MCF 10A (cell line): ENCODE measurements at regions not wholly inside any gene's neighbourhood (a gene's known extent, or its start where the extent isn't known, plus 50 kb on each side); places are given as distances from the start of the nearest gene placed in this dataset.

ENCODE experiments used
- BruUV-seq: library from RNA; stranded (reverse); fragments of 400-500 nt; replicated peaks from 2 replicates; lab custom pipeline; 2021; lab: Mats Ljungman, UMichigan
- CTCF ChIA-PET: fragments of 300-600 bp; sonication (Branson Sonifier 250); formaldehyde crosslinking; extraction: SDS; loops from one replicate; lab custom pipeline; 2021; ENCODE audit warnings: antibody characterized with exemption, inconsistent platforms; lab: Yijun Ruan, JAX
- POLR2A ChIA-PET: fragments of 300-600, 350-650 bp; sonication (Branson Sonifier 250); formaldehyde crosslinking; extraction: SDS; loops from one replicate; lab custom pipeline; 2020; ENCODE audit warnings: antibody characterized with exemption, inconsistent platforms; lab: Yijun Ruan, JAX
- DNase-seq: peaks from one replicate; pipeline ENCODE4 v3.0.0-alpha.2; 2018; ENCODE audit not compliant: unreplicated experiment
- H3K27ac Mint-ChIP-seq: one replicate; pipeline ENCODE4 v1.8.0; 2022; ENCODE audit warnings: mild to moderate bottlenecking, low read depth, mixed read lengths; ENCODE audit not compliant: unreplicated experiment
- H3K27me3 Mint-ChIP-seq: one replicate; pipeline ENCODE4 v1.8.0; 2022; ENCODE audit warnings: mixed read lengths; ENCODE audit not compliant: insufficient read depth, unreplicated experiment
- H3K36me3 Mint-ChIP-seq: one replicate; pipeline ENCODE4 v1.8.0; 2022; ENCODE audit warnings: mild to moderate bottlenecking, moderate library complexity, mixed read lengths; ENCODE audit not compliant: insufficient read depth, unreplicated experiment
- H3K4me1 Mint-ChIP-seq: one replicate; pipeline ENCODE4 v1.8.0; 2022; ENCODE audit warnings: mixed read lengths; ENCODE audit not compliant: insufficient read depth, unreplicated experiment
- H3K4me3 Mint-ChIP-seq: one replicate; pipeline ENCODE4 v1.8.0; 2022; ENCODE audit warnings: mild to moderate bottlenecking, moderate library complexity, mixed read lengths; ENCODE audit not compliant: unreplicated experiment
- H3K9me3 Mint-ChIP-seq: one replicate; pipeline ENCODE4 v1.8.0; 2022; ENCODE audit warnings: mixed read lengths; ENCODE audit not compliant: unreplicated experiment
- intact Hi-C: fragments of 100-400 bp; cut with micrococcal nuclease; formaldehyde crosslinking; loops from 2 replicates; pipeline ENCODE4 v1.14.1; 2022
- TF ChIP-seq, protein P1 (sequence below): fragments of 200-600 bp; IDR thresholded peaks from one replicate; pipeline ENCODE4 v1.8.0; 2022; ENCODE audit warnings: antibody characterized with exemption, mild to moderate bottlenecking; ENCODE audit not compliant: unreplicated experiment

DNA sequence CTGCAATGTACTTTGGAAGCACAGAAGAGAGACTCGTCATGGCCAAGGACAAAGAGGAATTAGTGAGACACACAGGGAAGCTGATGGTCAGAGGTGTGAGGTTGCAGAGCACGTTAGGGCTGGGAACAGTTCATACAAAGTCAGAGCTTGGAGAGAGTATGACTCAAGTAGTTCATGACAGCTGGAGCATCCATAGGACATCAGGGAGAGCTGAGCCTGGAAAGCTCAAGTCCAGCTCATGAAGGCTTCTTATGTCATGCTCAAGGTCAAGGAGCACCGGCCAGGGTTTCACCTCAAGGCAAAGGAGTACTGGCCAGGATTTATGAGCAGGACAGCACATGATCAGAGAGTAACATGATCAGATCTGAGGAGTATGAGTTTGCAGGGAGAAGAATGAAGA lies 64.6 kb upstream of the CHST1 start:
- Mint-ChIP-seq H3K27ac (no peak overlapping the region), H3K4me3 (no peak overlapping the region), H3K9me3 (peaks cover 9% of the 10 kb centered on the region), H3K4me1 (no peaks in the 10 kb centered on the region), H3K27me3 (peaks cover 8% of the 10 kb centered on the region), H3K36me3 (no peaks in the 10 kb centered on the region)
- no TSS peak for BruUV-seq
- CTCF ChIA-PET: interaction anchor here (0.6 kb wide), 2 partner anchors 70 to 179 kb away, joined by 4 read pairs; no protein-coding TSS in a partner anchor
- POLR2A ChIA-PET: no interaction called here
- DNase-seq: no peak
- TF ChIP-seq, protein P1, sequence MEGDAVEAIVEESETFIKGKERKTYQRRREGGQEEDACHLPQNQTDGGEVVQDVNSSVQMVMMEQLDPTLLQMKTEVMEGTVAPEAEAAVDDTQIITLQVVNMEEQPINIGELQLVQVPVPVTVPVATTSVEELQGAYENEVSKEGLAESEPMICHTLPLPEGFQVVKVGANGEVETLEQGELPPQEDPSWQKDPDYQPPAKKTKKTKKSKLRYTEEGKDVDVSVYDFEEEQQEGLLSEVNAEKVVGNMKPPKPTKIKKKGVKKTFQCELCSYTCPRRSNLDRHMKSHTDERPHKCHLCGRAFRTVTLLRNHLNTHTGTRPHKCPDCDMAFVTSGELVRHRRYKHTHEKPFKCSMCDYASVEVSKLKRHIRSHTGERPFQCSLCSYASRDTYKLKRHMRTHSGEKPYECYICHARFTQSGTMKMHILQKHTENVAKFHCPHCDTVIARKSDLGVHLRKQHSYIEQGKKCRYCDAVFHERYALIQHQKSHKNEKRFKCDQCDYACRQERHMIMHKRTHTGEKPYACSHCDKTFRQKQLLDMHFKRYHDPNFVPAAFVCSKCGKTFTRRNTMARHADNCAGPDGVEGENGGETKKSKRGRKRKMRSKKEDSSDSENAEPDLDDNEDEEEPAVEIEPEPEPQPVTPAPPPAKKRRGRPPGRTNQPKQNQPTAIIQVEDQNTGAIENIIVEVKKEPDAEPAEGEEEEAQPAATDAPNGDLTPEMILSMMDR: no peak
- intact Hi-C loops: no loop called here

DNA sequence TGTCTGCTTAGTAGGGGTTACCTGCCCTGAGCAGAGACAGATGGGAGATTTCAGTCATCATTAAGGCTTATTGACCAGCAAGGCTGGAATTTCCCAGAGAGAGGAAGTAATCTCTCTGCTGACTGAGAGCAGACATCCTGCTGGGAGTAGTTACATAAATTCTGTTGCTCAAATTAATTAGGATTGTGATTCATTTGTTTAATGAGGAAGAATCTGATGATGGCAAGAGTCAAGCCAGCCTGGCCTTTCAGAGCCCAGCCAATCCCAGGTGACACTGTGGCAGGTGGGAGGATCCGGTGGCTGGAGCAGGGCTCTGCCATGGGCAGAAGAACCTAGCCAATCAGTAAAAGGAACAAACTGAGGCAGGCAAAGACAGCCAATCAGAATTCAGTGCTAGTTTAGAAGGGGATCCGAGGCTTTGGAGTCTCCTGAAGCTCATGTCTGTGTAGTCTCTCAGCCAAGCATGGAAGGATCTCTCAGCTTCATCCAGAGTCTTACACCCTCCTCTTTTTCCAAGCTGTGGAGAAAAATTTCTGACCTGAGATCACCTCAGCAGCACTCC lies 61.2 kb upstream of the CHST1 start:
- Mint-ChIP-seq H3K9me3 (no peaks in the 10 kb centered on the region), H3K27me3 (peaks cover 8% of the 10 kb centered on the region), H3K4me1 (no peaks in the 10 kb centered on the region), H3K27ac (no peak overlapping the region), H3K36me3 (no peaks in the 10 kb centered on the region), H3K4me3 (no peak overlapping the region)
- ChIA-PET POLR2A (no interaction called here), CTCF (no interaction called here)
- no peak for DNase-seq
- no TSS peak for BruUV-seq
- intact Hi-C loops: no loop called here
- TF ChIP-seq, protein P1: no peak

DNA sequence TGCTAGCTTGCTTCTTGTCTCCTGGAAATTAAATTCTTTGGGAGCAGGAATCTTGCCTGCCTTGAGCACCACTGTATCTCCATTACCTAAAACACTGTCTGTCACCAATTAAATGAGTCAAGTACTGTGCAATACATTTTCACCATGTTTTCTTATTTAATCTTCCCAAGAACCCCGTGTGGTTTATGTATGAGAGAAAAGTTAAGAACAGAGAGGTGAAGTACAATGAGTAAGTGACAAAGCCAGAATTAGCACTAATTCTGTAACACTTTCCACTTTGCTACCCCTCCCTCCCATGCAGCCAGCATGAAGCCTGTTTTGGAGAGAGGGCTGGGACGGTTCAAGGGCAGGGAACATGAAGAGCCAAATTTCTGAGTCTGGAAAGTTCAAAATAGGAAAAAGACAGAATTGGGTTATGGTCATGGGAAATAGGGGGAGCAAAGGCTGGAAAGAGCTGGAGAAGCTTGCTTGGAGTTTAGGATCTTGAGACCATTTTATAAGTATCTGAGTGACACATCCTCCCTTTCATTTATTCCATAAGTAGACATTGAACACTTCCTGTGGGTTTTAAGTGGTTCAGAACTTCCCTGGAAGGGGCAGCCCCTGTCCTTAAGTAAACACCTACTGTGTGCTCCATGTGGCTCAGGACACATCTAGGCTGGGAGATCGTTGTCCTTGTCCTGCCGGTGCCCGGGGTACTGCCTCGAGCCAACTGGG lies 60.5 kb upstream of the CHST1 start:
- no peaks in the 10 kb centered on the region for H3K36me3 Mint-ChIP-seq
- no peak for DNase-seq
- ChIA-PET CTCF (interaction anchor here (0.9 kb wide), 1 partner anchor 56 kb away, joined by 4 read pairs; no protein-coding TSS in a partner anchor), POLR2A (no interaction called here)
- no peaks in the 10 kb centered on the region for H3K9me3 Mint-ChIP-seq
- no peak overlapping the region for H3K4me3 Mint-ChIP-seq
- no TSS peak for BruUV-seq
- no peaks in the 10 kb centered on the region for H3K4me1 Mint-ChIP-seq
- intact Hi-C loops: no loop called here
- peaks cover 8% of the 10 kb centered on the region for H3K27me3 Mint-ChIP-seq
- TF ChIP-seq, protein P1: no peak
- H3K27ac Mint-ChIP-seq: no peak overlapping the region

DNA sequence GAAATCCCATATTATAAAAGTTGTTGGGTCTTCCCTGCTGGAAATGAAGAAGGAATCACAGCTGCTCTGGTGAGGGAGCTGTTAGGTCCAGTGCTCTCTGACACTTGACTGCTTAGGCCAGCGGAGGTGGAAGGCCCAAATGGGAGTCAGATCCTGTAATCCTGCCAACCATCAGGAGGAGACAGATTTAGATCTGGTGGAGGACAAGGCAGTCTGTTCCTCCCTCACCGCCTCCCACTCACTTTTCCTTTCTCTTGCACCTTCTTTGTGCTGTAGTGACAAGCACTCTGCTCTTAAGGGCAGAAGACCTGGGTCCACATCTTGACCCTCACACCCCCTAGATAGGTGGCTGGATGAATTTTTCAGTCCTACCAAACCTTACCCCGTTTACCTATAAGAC lies 59.7 kb upstream of the CHST1 start:
- H3K4me1 Mint-ChIP-seq: no peaks in the 10 kb centered on the region
- peaks cover 8% of the 10 kb centered on the region for H3K27me3 Mint-ChIP-seq
- no peaks in the 10 kb centered on the region for H3K9me3 Mint-ChIP-seq
- H3K27ac Mint-ChIP-seq: no peak overlapping the region
- BruUV-seq: no TSS peak
- no peak for DNase-seq
- POLR2A ChIA-PET: no interaction called here
- TF ChIP-seq, protein P1: no peak
- no peaks in the 10 kb centered on the region for H3K36me3 Mint-ChIP-seq
- no peak overlapping the region for H3K4me3 Mint-ChIP-seq
- CTCF ChIA-PET: interaction anchor here (0.9 kb wide), 1 partner anchor 57 kb away, joined by 4 read pairs; no protein-coding TSS in a partner anchor
- intact Hi-C loops: no loop called here
